Suppressor macrophage treated with lipopolysaccharide for 4 hours (primary cell): ENCODE measurements at regions not wholly inside any gene's neighbourhood (a gene's known extent, or its start where the extent isn't known, plus 50 kb on each side); places are given as distances from the start of the nearest gene placed in this dataset.

ENCODE experiments used
- DNase-seq: peaks from one replicate; pipeline ENCODE4 v3.0.0-alpha.2; 2020

DNA sequence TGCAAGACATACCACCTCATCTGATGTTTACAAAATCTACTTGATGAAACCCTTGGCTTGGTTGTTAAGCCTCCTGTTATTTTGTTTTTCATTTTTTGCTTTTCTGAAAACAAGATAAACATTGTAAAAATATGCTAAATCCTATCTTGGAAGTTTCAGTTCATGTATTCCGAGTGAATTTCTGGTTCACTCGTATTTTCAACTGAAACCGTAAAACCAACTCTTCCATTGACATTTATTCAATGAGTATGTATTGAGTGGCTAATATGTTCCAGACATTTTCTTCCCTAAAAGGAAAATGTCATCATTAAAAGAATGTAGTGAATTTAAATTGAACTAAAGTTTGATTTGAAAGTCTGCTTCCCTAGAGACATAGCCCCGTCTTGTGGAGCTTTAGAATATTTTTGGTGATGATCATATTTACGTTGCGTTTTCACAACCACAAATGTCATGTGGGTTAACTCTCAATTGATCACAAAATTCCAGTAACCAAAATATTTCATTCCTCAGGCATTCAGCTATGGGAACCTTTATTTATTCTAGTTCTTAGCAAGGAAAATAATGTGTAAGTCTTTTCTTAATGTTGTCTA is 204.2 kb downstream of the MBD2 start:
- DNase-seq: no peak

DNA sequence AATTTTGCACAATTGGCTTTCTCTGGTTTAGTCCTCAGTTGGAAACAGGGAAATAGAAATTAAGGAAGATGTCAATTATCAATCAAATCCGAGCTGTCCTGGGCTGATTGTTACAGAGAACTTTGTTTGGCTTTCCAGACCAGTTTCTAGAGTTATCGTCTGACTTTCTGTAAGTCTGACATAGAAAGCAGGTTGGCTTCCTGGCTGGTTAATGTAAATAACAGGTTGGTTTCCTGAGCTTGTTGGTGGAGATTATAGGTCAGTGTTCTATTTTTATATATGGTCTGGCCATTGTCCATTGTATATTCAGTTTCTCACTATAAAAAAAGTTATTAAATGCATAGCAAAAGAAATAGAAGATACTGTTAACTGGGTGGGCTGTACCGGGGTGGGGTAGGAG is 204.8 kb downstream of the MBD2 start:
- no peak for DNase-seq

DNA sequence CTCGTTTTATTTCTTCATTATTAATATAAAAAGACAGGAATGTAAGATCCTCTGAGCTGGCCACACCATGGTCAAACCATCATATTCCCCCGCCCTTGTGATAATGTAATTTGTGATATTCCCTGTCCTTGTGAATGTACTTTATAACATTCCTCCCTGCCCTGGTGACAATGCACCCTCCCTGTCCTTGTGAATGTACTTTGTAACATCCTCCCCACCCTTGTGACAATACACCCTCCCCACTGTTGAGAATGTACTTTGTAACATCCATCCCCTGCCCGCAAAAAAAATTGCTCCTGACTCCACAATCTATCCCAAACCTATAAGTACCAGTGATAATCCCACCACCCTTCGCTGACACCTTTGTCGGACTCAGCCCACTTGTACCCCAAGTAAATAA is 211.0 kb downstream of the MBD2 start:
- no peak for DNase-seq

DNA sequence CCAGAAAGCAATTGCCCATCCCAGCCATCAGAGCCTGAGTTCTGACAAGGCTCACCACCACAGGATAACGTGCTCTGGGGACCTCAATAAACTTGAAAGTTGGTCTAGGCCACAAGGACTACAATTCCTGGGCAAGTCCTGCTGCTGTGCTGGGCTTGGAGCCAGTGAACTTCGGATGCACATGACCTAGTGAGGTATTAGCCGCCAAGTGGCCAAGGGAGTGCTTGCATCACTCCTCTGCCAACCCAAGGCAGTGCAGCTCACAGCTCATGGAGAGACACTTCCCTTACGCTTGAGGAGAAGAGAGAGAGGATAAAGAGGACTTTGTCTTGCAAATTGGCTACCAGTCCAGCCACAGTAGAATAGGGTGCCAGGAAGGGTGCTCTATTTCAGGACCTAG is 219.6 kb downstream of the MBD2 start:
- no peak for DNase-seq

DNA sequence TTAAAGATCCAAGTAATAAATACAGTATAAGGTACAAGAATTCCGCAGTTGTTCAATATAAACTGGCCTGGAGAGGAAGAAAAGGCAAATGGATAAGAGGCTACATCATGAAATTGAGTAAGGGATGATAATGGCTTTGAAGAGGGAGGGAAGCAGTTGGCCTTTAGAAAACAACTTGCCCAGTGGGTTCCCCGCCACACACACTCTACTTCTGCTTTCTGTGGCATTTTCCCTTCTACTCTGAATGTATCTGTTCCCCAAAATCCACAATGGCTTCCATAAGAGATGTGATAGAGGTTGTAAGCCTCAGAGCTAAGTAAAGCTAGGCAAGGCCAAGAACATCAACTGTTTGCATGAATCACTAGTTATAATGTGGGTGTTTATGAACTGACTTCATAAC is 221.3 kb downstream of the MBD2 start:
- no peak for DNase-seq

DNA sequence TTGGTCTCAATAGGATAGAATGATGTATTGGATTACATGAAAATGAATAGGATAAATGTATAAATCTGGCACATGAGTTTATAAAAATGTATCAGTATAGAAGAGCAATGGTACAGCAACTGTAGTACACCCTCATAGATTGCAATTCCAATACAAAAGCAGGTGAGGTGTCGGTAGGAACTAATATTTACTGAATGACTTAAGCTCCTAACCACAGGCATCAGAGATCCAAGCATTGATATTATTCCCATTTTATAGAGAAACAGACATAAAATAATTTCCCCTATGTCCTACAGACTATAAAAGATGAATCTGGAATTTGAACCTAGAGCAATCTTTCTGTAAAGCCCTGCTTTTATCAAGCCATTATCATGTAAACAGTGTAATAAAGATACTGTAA is 227.4 kb downstream of the MBD2 start:
- no peak for DNase-seq

DNA sequence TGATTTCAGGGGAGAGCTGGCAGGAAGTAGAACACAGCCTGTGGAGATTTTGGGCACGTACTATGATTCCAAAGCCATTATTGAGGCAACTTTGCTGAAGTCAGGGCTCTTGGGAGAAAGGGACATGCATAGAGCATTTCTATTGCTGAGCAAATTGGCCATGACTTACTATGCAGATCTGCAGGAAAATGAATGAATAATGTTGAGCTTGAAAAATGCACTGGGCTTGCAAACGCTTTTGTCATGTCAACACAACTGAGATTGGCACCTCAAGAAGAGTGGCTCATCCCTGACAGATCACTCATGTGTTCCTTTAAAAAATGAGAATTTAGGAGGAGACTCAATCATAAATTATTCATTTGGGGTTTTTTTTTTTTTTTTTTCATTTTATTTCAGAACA is 230.5 kb downstream of the MBD2 start:
- no peak for DNase-seq

DNA sequence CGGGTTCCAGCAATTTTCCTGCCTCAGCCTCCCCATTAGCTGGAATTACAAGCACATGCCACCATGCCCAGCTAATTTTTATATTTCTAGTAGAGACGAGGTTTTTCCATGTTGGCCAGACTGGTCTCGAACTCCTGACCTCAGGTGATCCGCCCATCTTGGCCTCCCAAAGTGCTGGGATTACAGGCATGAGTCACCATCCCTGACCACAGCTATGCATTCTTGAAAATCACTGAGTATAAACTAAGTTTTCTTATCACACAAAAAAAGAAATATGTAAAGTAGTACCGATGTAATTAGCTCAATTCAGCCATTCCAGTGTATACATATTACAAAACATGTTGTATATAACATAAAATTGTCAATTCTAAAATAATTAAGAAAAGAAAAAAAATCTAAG is 232.7 kb downstream of the MBD2 start:
- no peak for DNase-seq

DNA sequence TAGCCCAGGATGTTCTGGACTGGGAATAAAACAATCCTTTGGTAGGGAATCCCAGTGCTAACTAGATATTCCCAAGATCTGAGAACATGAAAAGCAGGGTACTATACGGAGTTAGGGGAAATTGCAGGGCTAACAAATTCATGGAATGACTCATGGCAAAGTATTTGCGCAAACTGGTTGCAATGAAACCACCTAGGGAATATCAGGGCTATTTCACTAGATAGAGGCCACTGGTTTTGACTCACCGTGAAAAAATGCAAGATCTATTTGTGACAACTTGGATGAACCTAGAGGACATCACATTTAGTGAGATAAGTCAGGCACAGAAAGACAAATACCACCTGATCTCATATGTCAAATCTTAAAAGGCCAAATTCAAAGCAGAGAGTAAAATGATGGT is 233.3 kb downstream of the MBD2 start:
- no peak for DNase-seq

DNA sequence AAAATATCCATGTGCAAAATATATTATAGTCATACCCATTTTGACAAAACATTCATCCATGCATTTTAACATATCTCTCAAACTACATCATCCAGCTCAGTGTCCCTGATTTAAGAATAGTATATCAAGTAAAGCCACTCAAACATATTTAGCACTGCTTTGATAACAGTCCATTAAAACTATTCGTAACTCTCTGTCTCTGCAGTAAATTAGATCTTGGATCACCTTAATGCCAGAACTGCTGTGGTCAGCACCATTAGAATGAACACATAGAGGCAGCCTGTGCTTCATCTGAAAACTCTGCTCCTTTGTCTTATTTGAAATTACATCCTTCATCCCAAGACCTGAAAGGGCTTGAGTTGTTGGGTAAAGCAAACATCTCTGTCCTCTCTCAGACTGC is 234.0 kb downstream of the MBD2 start:
- DNase-seq: no peak

DNA sequence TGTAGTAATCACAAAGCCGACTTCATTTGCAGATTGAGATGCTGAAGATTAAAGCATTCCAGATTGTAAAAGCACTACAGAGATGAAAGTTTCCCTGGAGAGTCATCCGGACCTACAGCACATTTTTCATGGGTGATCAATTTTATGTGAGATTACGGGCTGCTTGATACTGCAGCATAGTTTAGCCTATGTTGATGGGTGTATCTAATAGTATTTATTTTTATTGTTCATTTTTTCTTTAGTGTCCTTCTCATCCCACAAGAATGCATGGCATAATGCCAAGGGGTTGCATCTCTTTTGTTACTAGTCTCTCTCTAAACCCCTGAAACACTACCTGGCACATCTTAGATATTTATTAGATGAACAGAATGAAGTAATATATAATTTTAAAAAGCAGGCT is 240.4 kb downstream of the MBD2 start:
- no peak for DNase-seq

DNA sequence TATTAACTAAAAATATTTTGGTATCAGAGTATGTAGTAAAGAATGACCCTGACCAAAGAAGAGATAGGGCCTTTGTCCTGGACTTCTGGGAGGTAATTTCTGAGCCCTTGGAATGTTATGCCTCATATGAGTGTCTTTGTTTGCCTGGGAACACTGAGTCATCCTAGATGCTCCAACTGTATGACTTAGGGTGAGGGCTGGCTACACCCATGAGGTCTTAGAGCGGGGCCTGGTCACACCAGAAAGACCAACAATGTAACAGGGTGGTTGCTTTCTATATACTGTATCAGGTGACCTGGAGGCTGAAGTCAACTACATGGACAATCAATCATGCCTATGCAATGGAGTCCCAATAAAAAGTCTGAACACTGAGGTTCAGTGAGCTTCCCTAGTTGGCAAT is 253.1 kb downstream of the MBD2 start:
- DNase-seq: no peak

DNA sequence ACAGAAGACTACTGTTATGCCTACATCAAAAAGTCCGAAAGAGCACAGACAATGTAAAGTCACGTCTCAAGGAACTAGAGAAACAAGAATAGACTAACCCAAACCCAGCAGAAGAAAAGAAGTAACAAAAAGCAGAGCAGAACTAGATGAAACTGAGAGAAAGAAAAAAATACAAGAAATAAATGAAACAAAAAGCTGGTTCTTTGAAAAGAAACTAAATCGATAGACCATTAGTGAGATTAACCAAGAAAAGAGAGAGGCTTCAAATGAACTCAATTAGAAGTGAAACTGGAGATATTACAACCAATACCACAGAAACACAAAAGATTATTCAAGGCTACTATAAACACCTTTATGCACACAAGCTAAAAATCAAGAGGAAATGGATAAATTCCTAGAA is 271.8 kb downstream of the MBD2 start:
- no peak for DNase-seq

DNA sequence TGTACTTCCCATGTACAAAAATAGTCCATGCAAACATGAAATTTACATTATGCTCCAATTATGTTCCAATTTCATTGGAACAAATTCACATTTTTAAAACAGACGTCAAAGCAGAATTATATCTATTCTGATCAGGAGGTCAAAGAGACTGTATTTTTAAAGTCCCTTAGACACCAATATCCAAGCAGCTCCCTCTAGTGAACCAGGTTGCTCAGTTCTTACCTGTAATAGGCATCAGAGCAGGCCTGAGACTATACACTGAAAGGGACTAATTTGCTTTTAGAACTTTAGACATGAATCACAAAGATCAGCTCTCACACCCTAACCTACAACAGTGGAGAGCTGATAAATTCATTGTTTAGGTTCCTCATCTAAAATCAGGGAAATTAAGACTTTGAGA is 273.9 kb downstream of the MBD2 start:
- no peak for DNase-seq

DNA sequence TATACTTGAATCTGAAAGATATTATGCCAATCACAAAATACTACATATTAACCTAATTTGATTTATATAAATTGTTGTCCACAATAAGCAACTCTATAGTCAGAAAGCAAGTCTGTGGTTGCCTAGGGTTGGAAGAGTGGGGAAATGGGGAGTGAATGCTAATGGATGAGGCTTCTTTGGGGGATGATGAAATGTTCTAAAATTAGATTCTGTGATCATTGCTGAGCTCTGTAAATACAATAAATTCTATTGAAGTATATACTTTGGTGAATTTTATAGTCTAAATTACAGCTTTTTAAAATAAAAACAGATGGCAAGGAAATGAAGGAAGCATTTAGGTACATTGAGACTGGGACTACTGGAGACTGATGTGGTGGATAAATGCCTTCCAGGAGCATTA is 275.5 kb downstream of the MBD2 start:
- DNase-seq: no peak

DNA sequence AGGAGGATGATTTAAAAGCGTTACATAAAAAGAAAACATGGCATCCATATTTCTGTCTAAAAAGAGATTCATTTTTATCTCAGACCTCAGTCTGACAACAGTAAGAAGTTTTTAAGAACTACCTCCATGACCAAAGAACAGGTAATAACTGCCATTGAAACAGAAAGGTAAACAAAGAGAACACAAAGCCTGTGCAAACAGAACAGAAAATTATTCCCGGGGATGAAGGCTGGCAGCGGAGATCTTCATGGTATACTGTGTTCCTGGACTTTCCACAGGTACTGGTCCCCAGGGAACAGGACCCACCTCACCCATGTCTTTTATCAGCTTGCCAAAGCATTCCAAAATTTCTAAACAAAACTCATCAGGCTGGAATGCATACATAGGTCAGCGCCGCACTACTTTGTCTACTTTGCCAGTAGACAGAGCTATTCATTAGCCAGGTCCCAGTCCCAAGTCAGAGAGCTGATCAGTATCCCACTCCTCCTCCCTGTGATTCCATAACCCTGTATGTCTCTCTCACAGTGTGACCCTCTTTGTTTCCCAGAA is 277.3 kb downstream of the MBD2 start:
- no peak for DNase-seq

DNA sequence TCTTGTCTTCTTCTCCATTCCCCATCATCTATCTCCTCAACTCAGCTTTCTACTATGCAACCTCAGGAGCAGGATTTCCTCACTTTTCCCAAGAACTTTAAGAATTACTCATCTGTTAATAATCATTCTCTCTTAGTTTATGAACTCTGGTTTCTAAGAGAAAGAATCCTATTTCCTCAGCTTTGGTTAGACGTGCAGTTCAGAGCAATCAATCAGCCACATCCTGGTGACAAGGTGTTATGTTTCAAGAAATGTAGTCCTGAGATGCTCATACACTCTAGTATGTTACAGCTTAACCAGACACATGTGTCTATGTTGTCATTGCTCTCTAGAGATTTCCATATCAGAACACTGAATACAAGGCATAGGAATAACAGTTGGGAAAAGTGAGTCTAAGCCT is 277.9 kb downstream of the MBD2 start:
- DNase-seq: no peak

DNA sequence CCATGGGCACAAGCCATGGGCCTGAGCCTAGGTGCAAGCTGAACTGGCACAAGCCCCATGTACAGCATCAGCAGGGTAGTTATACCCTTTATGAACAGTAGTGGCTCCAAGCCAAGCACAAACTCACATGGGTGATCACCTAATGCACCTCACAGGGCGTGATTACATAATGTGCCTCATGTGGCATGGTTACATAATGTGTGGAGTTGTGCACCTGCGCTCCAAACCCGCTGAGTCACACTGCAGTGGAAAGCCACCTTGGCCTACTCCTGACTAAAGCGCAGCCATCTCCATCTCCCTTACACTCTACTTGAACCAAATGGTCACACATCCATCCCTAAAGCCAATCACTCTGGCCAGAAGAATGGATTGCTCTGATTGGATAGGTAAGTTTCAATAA is 279.7 kb downstream of the MBD2 start:
- no peak for DNase-seq

DNA sequence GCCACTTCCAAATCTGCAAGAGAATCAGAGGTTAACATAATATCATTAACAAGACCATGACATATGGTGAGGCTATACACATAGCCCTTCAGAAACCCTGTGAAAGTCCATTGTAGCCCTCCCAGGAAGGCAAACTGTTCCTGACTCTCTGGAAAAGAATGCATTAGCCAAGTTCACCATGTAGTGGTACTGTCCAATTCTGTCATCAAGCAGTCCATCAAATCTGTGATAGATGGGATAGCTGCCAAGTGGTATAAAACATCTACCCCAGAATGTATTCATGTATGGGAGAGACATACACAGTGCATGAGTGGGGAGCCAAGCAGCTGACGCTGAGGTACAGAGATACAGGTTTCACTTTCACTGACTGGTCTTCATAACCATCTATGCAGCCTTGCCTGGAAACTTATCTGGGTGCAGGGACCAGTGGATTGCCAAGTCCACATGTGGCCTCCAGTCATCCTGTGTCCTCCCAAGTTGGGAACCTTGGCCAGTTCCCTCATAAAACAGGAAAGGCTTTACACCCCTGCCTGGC is 281.1 kb downstream of the MBD2 start:
- DNase-seq: no peak

DNA sequence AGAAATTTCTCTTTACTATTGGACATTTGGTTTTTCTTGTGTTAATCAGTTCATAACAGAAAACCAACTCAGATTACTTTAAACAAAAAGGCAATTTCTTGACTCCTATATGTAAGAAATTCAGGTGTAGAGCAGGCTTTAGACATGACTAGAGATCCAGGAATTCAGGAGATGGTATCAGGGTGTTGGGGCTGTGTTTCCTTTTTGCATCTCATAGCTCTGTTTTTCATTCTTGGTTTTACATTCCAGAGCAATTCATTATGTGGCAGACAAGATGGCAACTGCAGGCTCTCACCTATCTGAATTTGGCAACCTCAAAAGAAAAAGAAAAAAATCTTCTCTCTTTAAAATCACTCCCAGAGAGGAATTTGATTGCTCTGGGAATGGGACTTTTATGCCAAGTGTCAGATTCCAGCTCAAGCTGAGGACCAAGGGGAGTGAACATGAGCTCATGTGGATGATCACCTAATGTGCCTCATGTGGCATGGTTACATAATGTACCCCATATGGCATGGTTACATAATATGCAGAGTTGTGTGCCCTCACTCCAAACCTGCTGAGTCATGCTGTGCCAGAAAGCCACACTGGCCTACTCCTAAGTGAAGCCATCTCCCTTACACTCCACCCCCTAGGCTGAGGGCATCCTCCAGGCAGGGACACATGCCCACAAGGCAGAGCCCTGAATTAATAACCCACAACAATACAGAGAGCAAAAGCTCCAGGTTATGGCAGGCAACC is 282.7 kb downstream of the MBD2 start:
- no peak for DNase-seq

DNA sequence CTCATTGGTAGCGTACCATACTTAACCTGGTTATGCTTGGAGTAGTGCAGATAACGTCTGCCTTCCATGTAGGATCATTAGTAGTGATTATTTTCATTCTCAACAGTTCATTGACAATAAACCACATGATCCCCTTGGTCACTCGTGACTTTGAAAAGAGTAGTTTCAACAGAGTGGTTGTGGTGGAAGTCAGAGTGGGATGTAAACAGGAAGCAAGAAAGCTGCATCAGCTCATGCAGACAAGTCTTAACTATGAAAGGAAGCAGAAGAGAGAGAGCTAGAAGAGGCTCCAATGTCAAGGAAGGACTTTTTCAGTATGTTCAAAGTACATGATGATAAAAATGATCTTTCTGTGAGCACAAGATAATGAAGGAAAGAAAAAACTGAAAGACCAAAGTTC is 287.4 kb downstream of the MBD2 start:
- DNase-seq: no peak

DNA sequence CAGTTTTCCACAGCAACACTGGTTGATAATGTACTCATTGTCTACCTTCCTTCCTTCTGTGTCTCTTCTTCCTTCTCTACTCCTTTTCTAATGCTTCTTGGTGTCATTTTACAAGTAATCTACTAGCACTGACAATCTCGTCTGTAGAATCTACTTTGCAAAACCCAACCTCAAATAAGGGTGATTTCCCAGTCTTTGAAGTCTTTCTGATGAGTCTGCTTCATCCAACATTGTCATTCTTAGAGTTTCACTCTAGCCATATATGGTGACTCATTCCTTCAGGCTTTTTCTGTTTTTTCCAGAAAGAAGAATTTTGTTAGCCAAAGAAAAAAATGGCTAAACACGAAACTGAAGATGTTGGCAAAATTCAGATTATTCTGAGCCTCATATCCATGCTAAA is 288.7 kb downstream of the MBD2 start:
- no peak for DNase-seq

DNA sequence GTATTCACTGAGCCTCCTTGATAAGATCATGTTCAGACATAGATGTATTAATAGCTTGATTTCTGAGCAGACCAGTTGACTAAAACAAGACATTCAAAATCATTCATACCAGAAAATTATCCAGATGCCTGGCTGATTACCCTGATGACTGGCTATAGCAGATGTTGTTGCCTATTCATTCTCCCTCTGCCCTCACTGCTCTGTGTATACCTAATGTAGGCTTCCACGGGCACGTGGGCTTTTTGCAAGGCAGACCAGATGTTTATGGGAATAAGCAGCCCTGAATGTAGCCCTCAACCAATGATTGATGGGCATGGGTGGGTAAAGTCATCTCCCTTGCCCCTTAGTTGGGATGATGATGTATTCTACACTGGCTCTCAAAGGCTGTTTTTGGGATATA is 289.1 kb downstream of the MBD2 start:
- no peak for DNase-seq

DNA sequence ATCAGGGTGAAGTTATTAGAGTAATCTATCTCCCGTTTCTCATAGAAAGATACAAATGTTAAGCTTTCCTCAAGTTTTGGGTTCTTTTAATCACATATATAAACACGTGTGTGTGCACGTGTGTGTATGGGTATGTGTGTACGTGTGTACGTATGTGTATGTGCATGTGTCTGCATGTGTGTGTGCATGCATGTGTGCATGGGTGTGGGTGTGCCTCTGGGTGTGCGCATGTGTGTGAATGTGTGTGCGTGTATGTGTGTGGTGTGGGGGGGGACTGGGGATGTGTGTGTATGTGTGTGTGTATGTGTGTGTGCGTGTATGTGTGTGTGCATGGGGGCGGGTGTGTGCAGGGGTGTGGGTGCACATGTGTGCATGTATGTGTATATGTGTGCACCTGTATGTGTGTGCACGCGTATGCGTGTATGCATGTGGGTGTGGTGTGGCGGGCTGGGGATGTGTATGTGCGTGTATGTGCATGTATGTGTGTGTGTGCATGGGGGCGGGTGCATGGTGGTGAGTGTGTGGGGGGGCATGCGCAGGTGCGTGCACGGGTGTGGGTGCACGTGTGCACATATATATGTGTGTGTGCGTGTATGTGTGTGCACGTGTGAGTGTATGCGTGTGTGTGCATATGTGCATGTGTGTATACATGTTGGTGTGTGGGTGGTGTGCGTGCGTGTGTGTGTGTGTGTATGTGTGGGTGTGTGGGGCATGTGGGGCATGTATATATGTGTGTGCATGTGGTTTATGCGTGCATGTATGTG is 304.0 kb downstream of the MBD2 start:
- DNase-seq: no peak
